Activated CD4-positive, alpha-beta T cell treated with anti-CD3 and anti-CD28 coated beads, Interleukin-2, amount 10 ng/mL, durations not matched to agents 7 days and 5 days (primary cell): ENCODE measurements at regions not wholly inside any gene's neighbourhood (a gene's known extent, or its start where the extent isn't known, plus 50 kb on each side); places are given as distances from the start of the nearest gene placed in this dataset.

Source experiments
- CTCF ChIA-PET: fragments of 350-600 bp; sonication (Branson Sonifier 250); formaldehyde crosslinking; loops from one replicate; lab custom pipeline; 2021; ENCODE audit warnings: antibody characterized with exemption; lab: Charles Lee
- POLR2A ChIA-PET: fragments of 350-600 bp; sonication (Branson Sonifier 250); formaldehyde crosslinking; loops from one replicate; lab custom pipeline; 2021; ENCODE audit warnings: antibody characterized with exemption; lab: Charles Lee
- DNase-seq: peaks from one replicate; pipeline ENCODE4 v3.0.0-alpha.2; 2020
- H3K27ac Mint-ChIP-seq: one replicate; pipeline ENCODE4 v1.8.0; 2021; ENCODE audit warnings: mild to moderate bottlenecking, moderate library complexity, mixed read lengths
- H3K27me3 Mint-ChIP-seq: one replicate; pipeline ENCODE4 v1.8.0; 2021; ENCODE audit warnings: mixed read lengths
- H3K36me3 Mint-ChIP-seq: one replicate; pipeline ENCODE4 v1.8.0; 2021; ENCODE audit warnings: low read depth, mixed read lengths
- H3K4me1 Mint-ChIP-seq: one replicate; pipeline ENCODE4 v1.8.0; 2021; ENCODE audit warnings: mixed read lengths
- H3K4me3 Mint-ChIP-seq: one replicate; pipeline ENCODE4 v1.8.0; 2021; ENCODE audit warnings: mild to moderate bottlenecking, moderate library complexity, mixed read lengths
- H3K9me3 Mint-ChIP-seq: one replicate; pipeline ENCODE4 v1.8.0; 2021; ENCODE audit warnings: mixed read lengths

DNA sequence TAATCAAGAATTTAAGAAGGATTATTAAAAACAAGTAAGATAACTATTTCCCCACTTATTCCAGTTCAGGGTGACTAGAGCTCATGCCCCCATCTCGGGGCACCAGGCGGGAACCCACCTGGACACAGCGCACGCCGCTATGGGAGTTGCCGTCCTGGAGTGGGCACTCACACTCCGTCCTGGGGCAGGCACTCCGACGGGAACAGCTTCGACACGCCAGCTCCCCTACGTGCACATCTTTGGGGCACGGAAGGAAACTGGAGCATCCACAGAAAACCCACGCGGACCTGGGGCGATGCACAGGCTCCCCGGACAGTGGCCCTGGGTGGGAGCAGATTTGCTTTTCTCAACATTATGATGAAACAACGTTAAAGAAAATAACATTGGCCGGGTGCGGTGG lies 52.0 kb upstream of the GATA5 start:
- Mint-ChIP-seq H3K27me3 (peaks cover 3% of the 10 kb centered on the region), H3K27ac (no peak overlapping the region), H3K4me3 (no peak overlapping the region), H3K9me3 (no peaks in the 10 kb centered on the region), H3K36me3 (no peaks in the 10 kb centered on the region), H3K4me1 (peaks cover 4% of the 10 kb centered on the region)
- ChIA-PET CTCF (no interaction called here), POLR2A (no interaction called here)
- no peak for DNase-seq

DNA sequence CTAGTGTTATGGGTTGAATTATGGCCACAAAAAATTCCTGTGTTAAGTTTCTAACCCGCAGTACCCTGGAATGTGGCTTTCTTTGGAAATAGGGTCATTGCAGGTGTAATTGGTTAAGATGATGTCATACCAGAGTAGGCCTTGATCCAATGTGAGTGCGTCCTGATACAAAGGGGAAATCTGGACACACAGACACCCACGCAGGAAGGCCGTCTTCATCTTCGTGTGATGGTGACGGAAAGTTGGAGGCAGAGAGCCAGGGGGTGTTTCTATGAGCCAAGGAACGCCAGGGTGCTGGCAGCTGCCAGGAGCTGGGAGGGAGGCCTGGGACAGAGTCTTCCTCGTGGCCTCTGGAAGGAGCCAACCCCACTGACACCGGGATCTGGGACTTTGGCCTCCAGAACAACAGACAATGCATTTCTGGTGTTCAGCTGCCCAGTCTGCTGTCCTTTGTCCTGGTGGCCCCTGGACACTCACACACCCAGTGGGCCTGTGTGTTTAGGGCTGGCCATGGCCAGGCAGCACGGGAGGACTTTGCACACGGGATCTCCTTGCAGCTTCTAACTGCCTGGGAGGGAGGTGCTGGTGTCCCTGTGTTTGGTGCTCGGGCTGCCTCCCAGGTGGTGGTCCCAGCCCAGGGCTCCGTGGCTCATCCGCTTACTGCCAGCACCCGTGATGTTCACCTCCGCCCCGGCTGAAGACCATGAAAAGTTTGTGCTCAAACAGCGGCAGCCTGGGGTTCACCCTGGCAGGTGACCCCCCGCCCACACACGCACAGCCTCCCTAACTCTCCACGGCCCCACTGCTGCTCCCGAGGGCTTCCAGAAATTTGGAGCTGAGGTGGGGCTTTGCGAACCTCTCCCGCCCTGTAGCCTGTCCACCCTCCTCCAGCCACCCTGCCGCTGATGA lies 53.4 kb upstream of the GATA5 start:
- Mint-ChIP-seq H3K4me3 (no peak overlapping the region), H3K27ac (no peak overlapping the region), H3K27me3 (no peaks in the 10 kb centered on the region), H3K9me3 (no peaks in the 10 kb centered on the region), H3K36me3 (no peaks in the 10 kb centered on the region), H3K4me1 (no peaks in the 10 kb centered on the region)
- DNase-seq: no peak
- ChIA-PET CTCF (no interaction called here), POLR2A (no interaction called here)

- H3K4me3 Mint-ChIP-seq: no peak overlapping the region
- DNase-seq: no peak
- no peaks in the 10 kb centered on the region for H3K9me3 Mint-ChIP-seq
- H3K4me1 Mint-ChIP-seq: no peaks in the 10 kb centered on the region
- H3K36me3 Mint-ChIP-seq: no peaks in the 10 kb centered on the region
- H3K27ac Mint-ChIP-seq: no peak overlapping the region
- ChIA-PET CTCF (no interaction called here), POLR2A (no interaction called here)
- H3K27me3 Mint-ChIP-seq: no peaks in the 10 kb centered on the region
Observed at GRCh38 chr20:62529896-62530642, 54.3 kb upstream of the GATA5 start.

- Mint-ChIP-seq H3K9me3 (no peaks in the 10 kb centered on the region), H3K4me1 (no peaks in the 10 kb centered on the region), H3K36me3 (no peaks in the 10 kb centered on the region), H3K27ac (no peak overlapping the region), H3K27me3 (no peaks in the 10 kb centered on the region), H3K4me3 (no peak overlapping the region)
- ChIA-PET POLR2A (no interaction called here), CTCF (interaction anchor here (1.0 kb wide), 1 partner anchor 278 kb away, joined by 3 read pairs; no protein-coding TSS in a partner anchor)
- DNase-seq: no peak
Observed at GRCh38 chr20:62530643-62531032, 54.8 kb upstream of the GATA5 start.

- CTCF ChIA-PET: interaction anchor here (1.0 kb wide), 1 partner anchor 277 kb away, joined by 3 read pairs; no protein-coding TSS in a partner anchor
- Mint-ChIP-seq H3K36me3 (no peaks in the 10 kb centered on the region), H3K4me3 (no peak overlapping the region), H3K27ac (no peak overlapping the region), H3K9me3 (no peaks in the 10 kb centered on the region), H3K4me1 (no peaks in the 10 kb centered on the region), H3K27me3 (no peaks in the 10 kb centered on the region)
- no peak for DNase-seq
- POLR2A ChIA-PET: no interaction called here
Observed at GRCh38 chr20:62531046-62531838, 55.4 kb upstream of the GATA5 start.

- H3K9me3 Mint-ChIP-seq: no peaks in the 10 kb centered on the region
- H3K4me3 Mint-ChIP-seq: no peak overlapping the region
- no peak for DNase-seq
- H3K36me3 Mint-ChIP-seq: no peaks in the 10 kb centered on the region
- CTCF ChIA-PET: no interaction called here
- no peaks in the 10 kb centered on the region for H3K4me1 Mint-ChIP-seq
- no peak overlapping the region for H3K27ac Mint-ChIP-seq
- H3K27me3 Mint-ChIP-seq: no peaks in the 10 kb centered on the region
- POLR2A ChIA-PET: no interaction called here
Observed at GRCh38 chr20:62532921-62533320, 57.1 kb upstream of the GATA5 start.

- Mint-ChIP-seq H3K4me3 (no peak overlapping the region), H3K27ac (no peak overlapping the region), H3K36me3 (no peaks in the 10 kb centered on the region), H3K4me1 (no peaks in the 10 kb centered on the region), H3K9me3 (no peaks in the 10 kb centered on the region), H3K27me3 (no peaks in the 10 kb centered on the region)
- no peak for DNase-seq
- ChIA-PET CTCF (no interaction called here), POLR2A (no interaction called here)
Observed at GRCh38 chr20:62533591-62534495, 58.0 kb upstream of the GATA5 start.

DNA sequence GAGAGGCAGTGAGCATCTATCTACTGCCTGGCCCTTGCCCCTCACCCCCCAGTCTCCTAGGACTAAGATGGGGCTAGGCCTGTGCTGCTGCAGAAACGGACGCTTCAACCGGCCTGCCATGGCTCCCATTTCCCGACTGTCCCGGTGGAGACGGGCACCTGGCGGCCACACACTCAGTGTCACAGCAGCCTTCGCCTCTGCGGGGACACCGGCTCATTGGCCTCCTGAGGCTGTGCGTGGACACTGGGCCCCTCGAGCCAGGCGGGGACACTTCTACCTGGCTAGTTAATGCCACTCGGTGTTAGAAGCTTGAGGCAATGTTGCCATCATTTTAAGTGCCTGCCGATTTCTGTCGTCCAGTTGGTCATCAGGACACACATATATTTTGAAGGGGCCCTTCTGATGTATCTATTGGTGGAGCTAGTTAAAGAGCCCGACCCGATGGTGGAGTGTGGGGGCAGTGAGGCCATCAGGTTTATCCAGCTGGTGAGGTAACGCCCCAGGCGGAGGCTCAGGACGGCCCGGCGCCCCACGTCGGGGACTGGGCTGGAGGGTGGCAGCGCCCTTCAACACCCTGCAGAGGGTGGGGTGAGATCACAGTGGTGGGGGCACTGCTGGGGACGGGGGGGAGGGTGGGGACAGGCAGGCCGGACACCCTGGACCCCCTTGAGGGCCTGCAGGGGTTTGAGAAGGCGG lies 58.9 kb upstream of the GATA5 start:
- H3K36me3 Mint-ChIP-seq: no peaks in the 10 kb centered on the region
- H3K27ac Mint-ChIP-seq: no peak overlapping the region
- H3K4me1 Mint-ChIP-seq: no peaks in the 10 kb centered on the region
- H3K27me3 Mint-ChIP-seq: no peaks in the 10 kb centered on the region
- ChIA-PET CTCF (interaction anchor here (0.5 to 0.7 kb wide), 2 partner anchors 43 to 152 kb away, joined by 3 read pairs; no protein-coding TSS in a partner anchor), POLR2A (no interaction called here)
- DNase-seq: no peak
- H3K9me3 Mint-ChIP-seq: no peaks in the 10 kb centered on the region
- no peak overlapping the region for H3K4me3 Mint-ChIP-seq

DNA sequence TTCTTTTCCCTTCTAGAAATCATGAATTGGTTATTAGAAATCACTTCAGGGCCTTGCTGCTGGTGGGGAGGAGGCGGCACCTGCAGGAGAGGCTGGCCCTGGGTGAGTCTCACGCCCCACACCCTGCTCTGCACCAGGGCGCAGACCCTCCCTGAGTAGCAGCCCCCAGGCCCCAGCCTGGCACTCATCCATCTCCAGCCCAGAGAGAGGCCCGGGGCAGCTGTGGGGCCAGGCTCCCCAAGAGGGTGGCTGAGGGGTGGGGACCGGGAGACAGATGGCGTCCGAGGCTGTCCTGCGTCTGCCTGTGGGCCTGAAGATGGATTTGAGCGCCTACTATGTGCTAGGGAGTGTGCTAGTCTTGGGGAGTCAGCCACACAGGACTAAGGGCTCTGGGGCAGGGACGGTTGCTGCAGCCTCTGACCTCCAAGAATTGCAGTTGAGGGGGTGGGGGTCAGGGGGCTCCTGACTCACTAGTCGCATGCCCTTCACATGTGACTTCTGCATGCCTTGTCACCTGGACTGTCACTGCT lies 59.6 kb upstream of the GATA5 start:
- H3K4me3 Mint-ChIP-seq: no peak overlapping the region
- H3K27ac Mint-ChIP-seq: no peak overlapping the region
- H3K36me3 Mint-ChIP-seq: no peaks in the 10 kb centered on the region
- no peaks in the 10 kb centered on the region for H3K4me1 Mint-ChIP-seq
- no peak for DNase-seq
- ChIA-PET POLR2A (no interaction called here), CTCF (interaction anchor here (0.5 kb wide), 1 partner anchor 152 kb away, joined by 3 read pairs; no protein-coding TSS in a partner anchor)
- H3K27me3 Mint-ChIP-seq: no peaks in the 10 kb centered on the region
- H3K9me3 Mint-ChIP-seq: no peaks in the 10 kb centered on the region

DNA sequence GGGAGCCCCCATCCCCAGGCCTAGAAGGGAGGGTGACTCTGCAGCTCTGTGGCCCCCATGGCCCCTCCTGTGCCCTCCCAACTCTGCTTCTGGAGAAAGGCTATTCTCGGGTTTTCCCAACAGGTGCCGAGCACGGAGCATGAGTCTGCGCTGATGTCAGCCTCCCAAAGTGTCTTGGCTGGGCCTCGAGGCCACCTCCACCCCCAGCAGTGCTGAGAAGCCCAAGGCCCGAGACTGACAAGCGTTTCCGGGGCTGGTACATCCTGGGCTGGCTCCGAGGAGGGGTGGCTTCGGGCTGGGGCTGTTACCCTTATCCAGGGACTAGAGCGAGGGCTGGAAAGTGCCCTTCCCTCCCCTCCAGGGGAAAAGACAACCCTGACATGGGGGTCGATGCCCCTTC lies 60.2 kb upstream of the GATA5 start:
- no peaks in the 10 kb centered on the region for H3K36me3 Mint-ChIP-seq
- H3K9me3 Mint-ChIP-seq: no peaks in the 10 kb centered on the region
- DNase-seq: no peak
- no peaks in the 10 kb centered on the region for H3K4me1 Mint-ChIP-seq
- H3K27me3 Mint-ChIP-seq: no peaks in the 10 kb centered on the region
- no peak overlapping the region for H3K27ac Mint-ChIP-seq
- POLR2A ChIA-PET: no interaction called here
- CTCF ChIA-PET: no interaction called here
- no peak overlapping the region for H3K4me3 Mint-ChIP-seq

DNA sequence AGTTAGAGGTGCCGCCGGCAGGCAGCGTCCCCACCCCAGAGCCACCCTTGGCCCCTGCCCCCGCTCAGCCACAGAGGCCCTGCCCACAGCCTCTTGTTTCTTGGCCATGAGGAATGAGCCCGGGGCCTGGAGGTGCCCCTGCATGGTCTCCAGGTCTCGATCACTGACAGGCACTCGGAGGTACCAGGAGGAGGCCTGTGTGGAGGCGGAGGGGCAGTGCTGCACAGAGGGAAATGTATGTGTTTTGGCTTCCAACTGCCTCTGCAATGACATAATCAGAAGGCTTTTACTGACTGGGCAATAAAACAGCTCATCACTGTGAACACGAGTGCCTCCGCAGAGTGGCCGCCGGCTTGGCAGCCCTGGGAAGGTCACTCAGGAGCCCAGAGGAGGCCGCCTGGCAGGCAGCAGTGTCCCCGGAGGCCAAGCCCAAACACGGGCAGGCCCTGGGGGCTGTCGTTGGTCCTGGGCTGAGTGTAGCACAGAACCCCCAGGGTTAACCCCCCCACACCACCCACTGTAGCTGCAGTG lies 61.1 kb upstream of the GATA5 start:
- H3K4me3 Mint-ChIP-seq: no peak overlapping the region
- POLR2A ChIA-PET: no interaction called here
- CTCF ChIA-PET: no interaction called here
- no peaks in the 10 kb centered on the region for H3K9me3 Mint-ChIP-seq
- H3K36me3 Mint-ChIP-seq: no peaks in the 10 kb centered on the region
- H3K4me1 Mint-ChIP-seq: no peaks in the 10 kb centered on the region
- no peaks in the 10 kb centered on the region for H3K27me3 Mint-ChIP-seq
- H3K27ac Mint-ChIP-seq: no peak overlapping the region
- DNase-seq: no peak
